ENCODE measurements at regions not wholly inside any gene's neighbourhood (a gene's known extent, or its start where the extent isn't known, plus 50 kb on each side); places are given as distances from the start of the nearest gene placed in this dataset.

DNA sequence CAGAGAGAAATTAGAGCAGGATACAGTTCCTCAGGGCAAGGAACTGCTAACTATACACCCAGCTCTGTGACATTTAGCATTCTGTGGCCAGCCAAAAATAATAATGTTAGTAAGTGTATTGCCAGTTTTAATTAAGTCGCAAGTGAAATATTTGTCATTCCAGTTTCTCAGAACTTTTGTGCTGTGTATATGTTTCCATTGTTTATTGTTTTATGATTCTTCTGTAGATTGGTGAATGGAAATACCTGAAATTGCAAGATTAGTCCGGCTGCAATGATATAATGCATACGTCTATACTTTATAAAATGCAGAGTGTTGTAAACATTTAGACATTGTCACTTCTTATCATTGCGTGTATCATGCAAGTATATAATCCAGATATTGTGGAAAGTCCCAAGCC is 351.3 kb upstream of the GRM7 start:
- TF ChIP-seq, protein P1, sequence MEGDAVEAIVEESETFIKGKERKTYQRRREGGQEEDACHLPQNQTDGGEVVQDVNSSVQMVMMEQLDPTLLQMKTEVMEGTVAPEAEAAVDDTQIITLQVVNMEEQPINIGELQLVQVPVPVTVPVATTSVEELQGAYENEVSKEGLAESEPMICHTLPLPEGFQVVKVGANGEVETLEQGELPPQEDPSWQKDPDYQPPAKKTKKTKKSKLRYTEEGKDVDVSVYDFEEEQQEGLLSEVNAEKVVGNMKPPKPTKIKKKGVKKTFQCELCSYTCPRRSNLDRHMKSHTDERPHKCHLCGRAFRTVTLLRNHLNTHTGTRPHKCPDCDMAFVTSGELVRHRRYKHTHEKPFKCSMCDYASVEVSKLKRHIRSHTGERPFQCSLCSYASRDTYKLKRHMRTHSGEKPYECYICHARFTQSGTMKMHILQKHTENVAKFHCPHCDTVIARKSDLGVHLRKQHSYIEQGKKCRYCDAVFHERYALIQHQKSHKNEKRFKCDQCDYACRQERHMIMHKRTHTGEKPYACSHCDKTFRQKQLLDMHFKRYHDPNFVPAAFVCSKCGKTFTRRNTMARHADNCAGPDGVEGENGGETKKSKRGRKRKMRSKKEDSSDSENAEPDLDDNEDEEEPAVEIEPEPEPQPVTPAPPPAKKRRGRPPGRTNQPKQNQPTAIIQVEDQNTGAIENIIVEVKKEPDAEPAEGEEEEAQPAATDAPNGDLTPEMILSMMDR (conservative IDR thresholded peaks at IDR 0.05), result no peak
- TF ChIP-seq EZH2 (IDR thresholded peaks at IDR 0.05; ENCODE audit: low read depth), result no peak
